Activated T-helper 2 cell treated with anti-CD3 and anti-CD28 coated beads, Interferon-gamma antibody, Interleukin-2, Interleukin-4, amounts not matched to agents 10 μg/mL and 5 μg/mL and 100 μg/mL, durations not matched to agents 14 hours and 24 hours and 36 hours (primary cell): ENCODE measurements at regions not wholly inside any gene's neighbourhood (a gene's known extent, or its start where the extent isn't known, plus 50 kb on each side); places are given as distances from the start of the nearest gene placed in this dataset.
"Not testable (repeated sequence)": the region's sequence is repeated elsewhere in the genome, so short reads cannot be mapped to it uniquely, and the experiment has no call there.

Source experiments
- DNase-seq: peaks from one replicate; pipeline ENCODE4 v3.0.0; 2021; ENCODE audit warnings: low spot score
- H3K27ac Mint-ChIP-seq: one replicate; pipeline ENCODE4 v1.8.0; 2021; ENCODE audit warnings: mixed read lengths
- H3K27me3 Mint-ChIP-seq: one replicate; pipeline ENCODE4 v1.8.0; 2021; ENCODE audit warnings: low read depth, mixed read lengths
- H3K36me3 Mint-ChIP-seq: one replicate; pipeline ENCODE4 v1.8.0; 2021; ENCODE audit warnings: low read depth, mixed read lengths
- H3K4me1 Mint-ChIP-seq: one replicate; pipeline ENCODE4 v1.8.0; 2021; ENCODE audit warnings: low read depth, mixed read lengths
- H3K4me3 Mint-ChIP-seq: one replicate; pipeline ENCODE4 v1.8.0; 2021; ENCODE audit warnings: low read depth, mild to moderate bottlenecking, moderate library complexity, mixed read lengths
- H3K9me3 Mint-ChIP-seq: one replicate; pipeline ENCODE4 v1.8.0; 2021; ENCODE audit warnings: mixed read lengths
- intact Hi-C: fragments of 100-400 bp; cut with micrococcal nuclease; formaldehyde crosslinking; loops from one replicate; pipeline ENCODE4 v1.15.1; 2023

- DNase-seq, result no peak
Measured at GRCh38 chr2:7868836-7869235, 813.0 kb upstream of the ID2 start.

DNA sequence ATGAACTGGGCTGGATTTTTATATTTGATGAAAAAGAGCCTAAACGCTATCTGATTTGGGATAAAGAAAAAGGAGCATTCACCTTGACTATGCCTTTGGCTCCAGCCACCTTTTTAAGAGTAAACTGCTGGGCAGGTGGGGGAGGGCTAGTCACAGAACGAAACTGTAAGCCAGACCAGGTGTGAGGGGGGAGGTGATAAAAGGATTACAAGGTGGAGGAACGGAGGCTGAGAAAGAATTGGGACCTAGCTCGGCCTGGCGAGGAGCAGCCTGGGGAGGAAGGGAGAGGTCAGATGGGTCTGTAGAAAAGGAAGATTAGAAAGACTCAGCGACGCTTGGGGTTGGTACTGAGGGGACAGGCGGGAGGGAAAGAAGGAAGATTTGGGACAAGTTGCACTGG is 805.4 kb upstream of the ID2 start:
- intact Hi-C loops, H3K36me3 Mint-ChIP-seq: not testable (repeated sequence)

More at GRCh38 chr2:7868836-7869235, 813.0 kb upstream of the ID2 start:
- Mint-ChIP-seq H3K27ac (no peak overlapping the region), H3K36me3 (peaks cover 3% of the 10 kb centered on the region), H3K4me1 (no peaks in the 10 kb centered on the region), H3K27me3 (no peaks in the 10 kb centered on the region), H3K4me3 (no peak overlapping the region), H3K9me3 (peaks cover 8% of the 10 kb centered on the region)
- intact Hi-C loops, result no loop called here

DNA sequence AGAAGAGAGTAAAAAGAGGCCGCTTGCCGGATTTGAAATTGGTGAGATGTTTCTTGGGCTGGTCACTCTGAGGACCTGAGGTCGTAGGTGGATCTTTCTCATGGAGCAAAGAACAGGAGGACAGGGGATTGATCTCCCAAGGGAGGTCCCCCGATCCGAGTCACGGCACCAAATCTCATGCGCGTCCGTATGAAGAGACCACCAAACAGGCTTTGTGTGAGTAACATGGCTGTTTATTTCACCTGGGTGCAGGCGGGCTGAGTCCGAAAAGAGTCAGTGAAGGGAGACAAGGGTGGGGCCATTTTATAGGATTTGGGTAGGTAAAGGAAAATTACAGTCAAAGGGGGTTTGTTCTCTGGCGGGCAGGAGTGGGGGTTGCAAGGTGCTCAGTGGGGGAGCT is 803.6 kb upstream of the ID2 start:
- DNase-seq, intact Hi-C loops, H3K27me3 Mint-ChIP-seq, H3K4me1 Mint-ChIP-seq, H3K36me3 Mint-ChIP-seq, H3K9me3 Mint-ChIP-seq, H3K27ac Mint-ChIP-seq, H3K4me3 Mint-ChIP-seq: not testable (repeated sequence)

More for the DNA sequence above, 805.4 kb upstream of the ID2 start:
- not testable (repeated sequence) for DNase-seq, H3K9me3 Mint-ChIP-seq, H3K27me3 Mint-ChIP-seq, H3K4me1 Mint-ChIP-seq, H3K27ac Mint-ChIP-seq, H3K4me3 Mint-ChIP-seq

DNA sequence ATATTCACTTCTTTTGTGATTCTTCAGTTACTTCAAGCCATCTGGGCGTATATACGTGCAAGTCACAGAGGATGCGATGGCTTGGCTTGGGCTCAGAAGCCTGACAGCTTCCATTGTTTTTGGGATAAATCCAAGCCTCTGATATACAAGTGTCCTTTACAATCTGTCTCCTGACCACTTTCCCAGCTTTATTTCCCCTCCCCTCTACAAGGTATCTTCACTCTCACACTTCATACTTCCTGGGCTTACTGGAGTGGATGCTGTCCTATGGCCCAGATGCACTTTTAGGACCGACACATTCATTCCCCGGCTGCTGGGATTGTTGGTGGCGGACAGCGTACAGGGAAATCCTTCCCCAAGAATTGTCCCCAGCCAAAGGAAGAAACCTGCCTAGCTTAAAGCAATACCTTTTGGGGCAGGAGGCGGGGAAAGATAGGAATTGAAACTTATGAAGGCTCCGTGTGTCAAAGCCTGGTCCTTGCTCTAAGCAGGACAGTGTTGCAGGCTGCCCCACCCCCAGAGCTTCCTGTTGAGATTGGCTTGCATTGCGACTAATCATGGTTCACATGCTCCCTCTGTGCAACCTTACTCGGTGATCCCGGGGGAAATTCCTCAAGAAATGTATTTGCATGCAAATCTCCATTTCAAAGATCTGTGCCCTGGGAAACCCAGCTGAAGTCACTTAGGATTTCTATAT is 802.9 kb upstream of the ID2 start:
- DNase-seq, result no peak
- no peaks in the 10 kb centered on the region for H3K27me3 Mint-ChIP-seq
- no peak overlapping the region for H3K27ac Mint-ChIP-seq
- intact Hi-C loops, result no loop called here
- peaks cover 6% of the 10 kb centered on the region for H3K9me3 Mint-ChIP-seq
- no peaks in the 10 kb centered on the region for H3K4me1 Mint-ChIP-seq
- no peaks in the 10 kb centered on the region for H3K36me3 Mint-ChIP-seq
- H3K4me3 Mint-ChIP-seq, result no peak overlapping the region

DNA sequence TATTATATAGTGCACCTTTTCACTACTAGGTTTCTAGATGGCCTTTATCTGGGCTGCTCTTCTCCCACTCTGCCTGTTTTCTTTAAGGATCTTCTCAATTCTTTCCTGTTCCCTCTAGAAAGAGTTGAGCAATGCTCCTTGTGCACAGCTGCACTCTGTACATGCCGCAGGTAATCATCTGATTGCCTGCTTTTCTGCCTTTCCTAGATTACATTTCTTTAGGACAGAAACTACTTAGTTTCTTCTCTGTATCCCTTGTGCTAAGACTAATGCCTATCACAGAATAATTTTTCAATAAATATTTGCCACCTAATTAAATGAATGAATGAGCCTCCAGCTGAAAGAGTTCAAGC is 802.4 kb upstream of the ID2 start:
- H3K27me3 Mint-ChIP-seq, result no peaks in the 10 kb centered on the region
- H3K36me3 Mint-ChIP-seq, result no peaks in the 10 kb centered on the region
- H3K4me1 Mint-ChIP-seq, result no peaks in the 10 kb centered on the region
- H3K27ac Mint-ChIP-seq, result no peak overlapping the region
- intact Hi-C loops, result no loop called here
- peaks cover 8% of the 10 kb centered on the region for H3K9me3 Mint-ChIP-seq
- DNase-seq, result no peak
- no peak overlapping the region for H3K4me3 Mint-ChIP-seq

GRCh38 chr2:7880126-7880525 is 801.7 kb upstream of the ID2 start:
- no peaks in the 10 kb centered on the region for H3K36me3 Mint-ChIP-seq
- H3K27me3 Mint-ChIP-seq, result no peaks in the 10 kb centered on the region
- no peak for DNase-seq

DNA sequence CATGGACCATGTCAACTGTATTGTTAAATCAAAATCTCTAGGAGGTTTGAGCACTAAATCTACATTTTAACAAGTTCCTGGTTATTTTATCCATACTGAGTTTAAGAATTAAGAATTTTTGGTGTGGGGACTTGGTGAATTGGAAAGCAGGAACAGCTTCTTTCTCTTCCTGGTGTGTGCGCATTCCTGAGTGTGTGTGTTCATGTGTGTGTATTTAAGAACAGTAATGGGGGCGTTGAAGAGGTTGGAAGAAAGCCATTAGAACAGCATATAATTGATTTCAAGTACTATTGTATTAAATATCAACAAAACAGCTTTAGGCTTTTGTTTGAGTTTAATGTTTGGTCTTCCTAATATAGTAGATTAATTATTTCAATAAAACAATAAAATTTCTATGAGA is 801.3 kb upstream of the ID2 start:
- H3K9me3 Mint-ChIP-seq, result peaks cover 8% of the 10 kb centered on the region
- intact Hi-C loops, result no loop called here
- DNase-seq, result no peak
- no peaks in the 10 kb centered on the region for H3K36me3 Mint-ChIP-seq
- H3K27ac Mint-ChIP-seq, result no peak overlapping the region
- no peak overlapping the region for H3K4me3 Mint-ChIP-seq
- H3K4me1 Mint-ChIP-seq, result no peaks in the 10 kb centered on the region
- no peaks in the 10 kb centered on the region for H3K27me3 Mint-ChIP-seq

More at GRCh38 chr2:7880126-7880525, 801.7 kb upstream of the ID2 start:
- Mint-ChIP-seq H3K4me3 (no peak overlapping the region), H3K9me3 (peaks cover 8% of the 10 kb centered on the region), H3K27ac (no peak overlapping the region), H3K4me1 (no peaks in the 10 kb centered on the region)
- intact Hi-C loops, result no loop called here

DNA sequence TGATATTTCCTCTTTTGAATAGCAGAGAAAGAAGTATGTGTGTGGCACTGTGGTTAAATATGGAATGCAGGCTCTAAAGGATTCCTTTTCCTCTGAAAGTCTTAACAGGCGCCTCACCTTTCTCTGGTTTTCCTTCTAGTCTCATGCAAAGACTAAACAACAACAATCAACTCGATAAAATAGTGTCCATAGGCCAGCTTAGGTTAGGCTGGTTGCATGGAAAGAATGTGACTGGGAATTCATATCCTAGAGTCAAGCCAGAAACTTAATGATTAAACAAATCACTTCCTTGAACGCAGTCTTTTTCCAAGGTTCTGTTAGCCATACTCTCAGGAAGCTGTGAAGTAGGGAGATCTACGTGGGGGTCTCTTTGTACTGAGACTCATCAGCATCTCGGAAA is 800.8 kb upstream of the ID2 start:
- Mint-ChIP-seq H3K27me3 (no peaks in the 10 kb centered on the region), H3K9me3 (peaks cover 8% of the 10 kb centered on the region), H3K4me3 (no peak overlapping the region), H3K4me1 (no peaks in the 10 kb centered on the region), H3K36me3 (no peaks in the 10 kb centered on the region), H3K27ac (no peak overlapping the region)
- no peak for DNase-seq
- intact Hi-C loops, result no loop called here

- peaks cover 8% of the 10 kb centered on the region for H3K9me3 Mint-ChIP-seq
- H3K27me3 Mint-ChIP-seq, result no peaks in the 10 kb centered on the region
- no peak overlapping the region for H3K4me3 Mint-ChIP-seq
- no peak overlapping the region for H3K27ac Mint-ChIP-seq
- no peaks in the 10 kb centered on the region for H3K36me3 Mint-ChIP-seq
- DNase-seq, result no peak
- intact Hi-C loops, result no loop called here
- H3K4me1 Mint-ChIP-seq, result no peaks in the 10 kb centered on the region
Measured at GRCh38 chr2:7881466-7881865, 800.4 kb upstream of the ID2 start.

GRCh38 chr2:7882296-7882695 is 799.6 kb upstream of the ID2 start:
- intact Hi-C loops, result no loop called here
- no peak for DNase-seq
- Mint-ChIP-seq H3K9me3 (peaks cover 8% of the 10 kb centered on the region), H3K27me3 (no peaks in the 10 kb centered on the region), H3K27ac (no peak overlapping the region), H3K4me3 (no peak overlapping the region), H3K36me3 (no peaks in the 10 kb centered on the region), H3K4me1 (no peaks in the 10 kb centered on the region)

DNA sequence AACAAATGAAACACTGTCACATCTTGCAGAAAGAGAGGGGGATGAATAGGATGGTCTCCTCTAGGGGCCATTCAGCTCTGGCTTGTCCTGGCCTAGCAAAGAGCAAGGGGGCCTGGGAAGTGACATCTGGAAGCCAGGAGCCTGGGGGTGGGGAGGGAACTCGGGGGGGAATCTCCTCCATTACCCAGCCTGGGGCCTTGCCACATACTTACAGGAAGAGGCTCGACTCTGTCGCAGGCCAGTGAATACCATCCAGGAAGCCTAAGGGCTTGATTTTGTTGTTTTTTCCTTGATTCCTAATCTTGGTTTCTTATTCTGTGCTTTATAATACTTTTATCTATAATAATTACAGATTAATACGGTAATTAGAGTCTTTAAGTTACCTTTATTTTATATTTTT is 797.5 kb upstream of the ID2 start:
- H3K27me3 Mint-ChIP-seq, result no peaks in the 10 kb centered on the region
- no peak for DNase-seq

GRCh38 chr2:7886666-7887065 is 795.2 kb upstream of the ID2 start:
- no peak overlapping the region for H3K27ac Mint-ChIP-seq
- no peaks in the 10 kb centered on the region for H3K4me1 Mint-ChIP-seq
- intact Hi-C loops, result no loop called here
- H3K4me3 Mint-ChIP-seq, result no peak overlapping the region
- H3K27me3 Mint-ChIP-seq, result no peaks in the 10 kb centered on the region
- H3K36me3 Mint-ChIP-seq, result no peaks in the 10 kb centered on the region
- peaks cover 13% of the 10 kb centered on the region for H3K9me3 Mint-ChIP-seq
- DNase-seq, result no peak

More for the DNA sequence above, 797.5 kb upstream of the ID2 start:
- H3K27ac Mint-ChIP-seq, result no peak overlapping the region
- H3K9me3 Mint-ChIP-seq, result peaks cover 8% of the 10 kb centered on the region
- intact Hi-C loops, result no loop called here
- H3K4me3 Mint-ChIP-seq, result no peak overlapping the region
- no peaks in the 10 kb centered on the region for H3K4me1 Mint-ChIP-seq
- no peaks in the 10 kb centered on the region for H3K36me3 Mint-ChIP-seq

- Mint-ChIP-seq H3K27ac (no peak overlapping the region), H3K9me3 (peaks cover 17% of the 10 kb centered on the region), H3K36me3 (no peaks in the 10 kb centered on the region), H3K4me3 (no peak overlapping the region), H3K27me3 (no peaks in the 10 kb centered on the region), H3K4me1 (no peaks in the 10 kb centered on the region)
- DNase-seq, result no peak
- intact Hi-C loops, result no loop called here
Measured at GRCh38 chr2:7887441-7887840, 794.4 kb upstream of the ID2 start.

DNA sequence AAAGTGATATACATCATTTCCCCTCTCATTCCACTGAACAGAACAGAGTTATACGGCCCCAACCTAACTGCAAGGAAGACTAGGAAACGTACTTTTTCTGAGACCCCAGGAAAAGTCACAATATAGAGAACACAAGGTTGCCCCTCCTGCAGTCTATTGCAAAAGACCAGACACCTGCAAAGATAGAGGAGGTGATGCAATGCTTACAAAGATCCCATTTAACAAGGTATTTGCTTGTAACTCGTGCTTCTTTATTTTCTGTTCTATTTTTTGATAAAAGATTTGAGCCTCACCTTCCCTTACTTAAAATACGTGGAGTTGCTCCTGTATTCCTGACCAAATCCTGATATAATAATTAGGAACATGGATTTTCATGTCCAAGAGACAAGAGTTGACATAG is 793.0 kb upstream of the ID2 start:
- no peak for DNase-seq
- peaks cover 17% of the 10 kb centered on the region for H3K9me3 Mint-ChIP-seq
- intact Hi-C loops, result no loop called here
- H3K27ac Mint-ChIP-seq, result no peak overlapping the region
- H3K4me3 Mint-ChIP-seq, result no peak overlapping the region
- no peaks in the 10 kb centered on the region for H3K36me3 Mint-ChIP-seq
- H3K27me3 Mint-ChIP-seq, result no peaks in the 10 kb centered on the region
- H3K4me1 Mint-ChIP-seq, result no peaks in the 10 kb centered on the region
